ENCODE measurements at regions not wholly inside any gene's neighbourhood (a gene's known extent, or its start where the extent isn't known, plus 50 kb on each side); places are given as distances from the start of the nearest gene placed in this dataset.

DNA sequence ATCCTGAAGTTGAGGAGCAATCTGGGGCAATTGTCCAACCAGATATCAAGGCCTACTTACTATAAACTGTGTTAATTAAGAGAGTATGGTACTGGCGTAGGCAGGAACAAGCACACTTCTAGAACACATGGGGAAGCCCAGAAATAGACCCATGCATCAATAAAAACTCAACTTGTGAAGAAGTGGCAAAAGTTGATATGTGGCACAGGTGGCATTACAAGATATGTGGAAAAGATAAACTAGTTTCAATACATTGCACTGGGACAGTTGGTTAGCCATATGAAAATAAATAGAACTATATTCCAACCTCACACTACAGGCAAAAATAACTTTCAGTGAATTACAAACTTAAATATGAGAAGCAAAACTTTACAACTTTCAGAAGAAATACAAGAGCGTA is 828.7 kb upstream of the LRRN3 start:
- Histone ChIP-seq H3K4me1 (no peaks in the 10 kb centered on the region), H3K27me3 (no peaks in the 10 kb centered on the region), H3K4me3 (no peak overlapping the region), H3K27ac (replicated peaks in 1 of 4) (no peak overlapping the region), H3K36me3 (no peaks in the 10 kb centered on the region), H3K9me3 (no peaks in the 10 kb centered on the region)
- intact Hi-C loops (cut with DNase I) = no loop called here
- TF ChIP-seq POLR2A (IDR thresholded peaks at IDR 0.05; ENCODE audit: low read depth) = no peak
- TF ChIP-seq POLR2AphosphoS5 (IDR thresholded peaks at IDR 0.05) = no peak
- no peak for TF ChIP-seq EP300 (IDR thresholded peaks at IDR 0.05)
- no peak for TF ChIP-seq CTCF (IDR thresholded peaks at IDR 0.05)
- 90% methylated on average over 2 of the region's 2 CpGs for WGBS
- no peak for DNase-seq (ENCODE audit: extremely low spot score)

DNA sequence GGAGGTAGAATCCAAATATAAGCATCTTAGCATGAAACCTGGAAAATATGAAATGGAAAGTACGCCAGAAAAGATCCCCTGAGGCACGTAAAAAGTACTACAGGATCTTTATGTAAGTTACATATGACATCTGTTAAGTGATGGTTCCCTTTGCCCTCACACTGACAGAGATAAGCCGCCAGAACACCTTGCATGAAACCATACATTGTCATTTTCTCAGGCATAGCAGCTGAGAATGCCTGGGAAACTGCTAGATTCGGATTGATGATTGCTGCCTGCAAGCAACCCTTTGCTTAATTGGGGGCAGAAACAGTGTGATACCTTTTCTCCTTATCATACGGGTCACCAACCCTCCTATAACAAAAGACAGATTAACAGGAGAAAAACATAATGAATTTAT is 826.6 kb upstream of the LRRN3 start:
- H3K4me1 ChIP-seq = no peaks in the 10 kb centered on the region
- peaks cover 0 to 3% (median 0%) of the 10 kb centered on the region in 4 donors for H3K9me3 ChIP-seq
- no peaks in the 10 kb centered on the region for H3K36me3 ChIP-seq
- WGBS = 91% methylated on average over 5 of the region's 5 CpGs
- no peak for TF ChIP-seq CTCF (IDR thresholded peaks at IDR 0.05)
- TF ChIP-seq EP300 (IDR thresholded peaks at IDR 0.05) = no peak
- TF ChIP-seq POLR2A (IDR thresholded peaks at IDR 0.05; ENCODE audit: low read depth) = no peak
- no peak for TF ChIP-seq POLR2AphosphoS5 (IDR thresholded peaks at IDR 0.05)
- H3K4me3 ChIP-seq = no peak overlapping the region
- no peak for DNase-seq (ENCODE audit: extremely low spot score)
- intact Hi-C loops (cut with DNase I) = no loop called here
- H3K27ac ChIP-seq (replicated peaks in 1 of 4) = no peak overlapping the region
- H3K27me3 ChIP-seq = no peaks in the 10 kb centered on the region

DNA sequence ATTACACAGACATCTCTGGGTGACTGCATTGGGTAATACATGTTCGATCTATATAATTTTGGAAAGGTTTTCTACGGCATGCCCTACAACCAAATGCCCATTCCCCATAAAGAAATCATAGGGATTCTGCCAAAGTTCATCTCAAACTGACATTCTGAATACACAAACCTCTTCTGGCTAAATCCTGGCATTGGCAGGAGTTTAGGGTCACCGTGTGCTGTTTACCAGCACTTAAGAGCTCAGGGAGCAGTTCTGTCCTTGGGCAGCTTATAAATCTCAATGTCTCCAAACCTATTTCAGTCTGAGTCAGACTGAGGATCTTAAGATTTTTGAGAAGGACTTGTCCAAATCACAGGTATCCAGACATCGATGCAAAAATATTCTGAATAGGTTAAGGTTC is 809.6 kb upstream of the LRRN3 start:
- 76% methylated on average over 4 of the region's 4 CpGs for WGBS
- Histone ChIP-seq H3K9me3 (no peaks in the 10 kb centered on the region), H3K36me3 (no peaks in the 10 kb centered on the region), H3K4me3 (no peak overlapping the region), H3K4me1 (peaks cover 0 to 9% (median 0%) of the 10 kb centered on the region in 4 donors), H3K27ac (replicated peaks in 1 of 4) (no peak overlapping the region), H3K27me3 (no peaks in the 10 kb centered on the region)
- TF ChIP-seq POLR2AphosphoS5 (IDR thresholded peaks at IDR 0.05) (no peak), CTCF (IDR thresholded peaks at IDR 0.05) (no peak), EP300 (IDR thresholded peaks at IDR 0.05) (no peak), POLR2A (IDR thresholded peaks at IDR 0.05; ENCODE audit: low read depth) (no peak)
- intact Hi-C loops (cut with DNase I) = no loop called here
- no peak for DNase-seq (ENCODE audit: extremely low spot score)

GRCh38 chr7:110283056-110283455 is 807.9 kb upstream of the LRRN3 start:
- 85% methylated on average over 2 of the region's 2 CpGs for WGBS
- Histone ChIP-seq H3K4me1 (peaks cover 0 to 9% (median 0%) of the 10 kb centered on the region in 4 donors), H3K9me3 (no peaks in the 10 kb centered on the region), H3K4me3 (no peak overlapping the region), H3K27me3 (no peaks in the 10 kb centered on the region), H3K27ac (replicated peaks in 1 of 4) (no peak overlapping the region), H3K36me3 (no peaks in the 10 kb centered on the region)
- intact Hi-C loops (cut with DNase I) = no loop called here
- no peak for DNase-seq (ENCODE audit: extremely low spot score)
- TF ChIP-seq POLR2AphosphoS5 (IDR thresholded peaks at IDR 0.05) = no peak
- no peak for TF ChIP-seq CTCF (IDR thresholded peaks at IDR 0.05)
- TF ChIP-seq EP300 (IDR thresholded peaks at IDR 0.05) = no peak
- no peak for TF ChIP-seq POLR2A (IDR thresholded peaks at IDR 0.05; ENCODE audit: low read depth)

GRCh38 chr7:110291430-110291829 is 799.5 kb upstream of the LRRN3 start:
- H3K36me3 ChIP-seq = no peaks in the 10 kb centered on the region
- intact Hi-C loops (cut with DNase I) = no loop called here
- TF ChIP-seq POLR2AphosphoS5 (IDR thresholded peaks at IDR 0.05) = no peak
- TF ChIP-seq EP300 (IDR thresholded peaks at IDR 0.05) = no peak
- no peak for TF ChIP-seq CTCF (IDR thresholded peaks at IDR 0.05)
- no peak for TF ChIP-seq POLR2A (IDR thresholded peaks at IDR 0.05; ENCODE audit: low read depth)
- H3K27me3 ChIP-seq = no peaks in the 10 kb centered on the region
- no peak overlapping the region for H3K27ac ChIP-seq (replicated peaks in 1 of 4)
- H3K9me3 ChIP-seq = no peaks in the 10 kb centered on the region
- WGBS = 73% methylated on average over 2 of the region's 2 CpGs
- no peak for DNase-seq (ENCODE audit: extremely low spot score)
- H3K4me1 ChIP-seq = no peaks in the 10 kb centered on the region
- no peak overlapping the region for H3K4me3 ChIP-seq

Measured in esophagus muscularis mucosa (tissue), 4 donors.